Activated CD8-positive, alpha-beta T cell treated with anti-CD3 and anti-CD28 coated beads for 36 hours (primary cell): ENCODE measurements at regions not wholly inside any gene's neighbourhood (a gene's known extent, or its start where the extent isn't known, plus 50 kb on each side); places are given as distances from the start of the nearest gene placed in this dataset.

ENCODE experiments used
- ATAC-seq: fragments of 200-7000 bp; cut with Tn5 transposase; one replicate; pipeline ENCODE4 v1.10.0; 2021; ENCODE audit warnings: mild to moderate bottlenecking, moderate library complexity
- CTCF ChIA-PET: fragments of 350-600 bp; sonication (Branson Sonifier 250); formaldehyde crosslinking; loops from one replicate; lab custom pipeline; 2021; ENCODE audit warnings: antibody characterized with exemption; lab: Charles Lee
- POLR2A ChIA-PET: fragments of 350-600 bp; sonication (Branson Sonifier 250); formaldehyde crosslinking; loops from one replicate; lab custom pipeline; 2021; ENCODE audit warnings: antibody characterized with exemption; lab: Charles Lee
- DNase-seq: peaks from one replicate; pipeline ENCODE4 v3.0.0-alpha.2; 2020
- H3K27ac Mint-ChIP-seq: one replicate; pipeline ENCODE4 v1.8.0; 2021; ENCODE audit warnings: mild to moderate bottlenecking, mixed read lengths
- H3K27me3 Mint-ChIP-seq: one replicate; pipeline ENCODE4 v1.8.0; 2021; ENCODE audit warnings: mixed read lengths
- H3K36me3 Mint-ChIP-seq: one replicate; pipeline ENCODE4 v1.8.0; 2021; ENCODE audit warnings: low read depth, mixed read lengths
- H3K4me1 Mint-ChIP-seq: one replicate; pipeline ENCODE4 v1.8.0; 2021; ENCODE audit warnings: low read depth, mixed read lengths
- H3K4me3 Mint-ChIP-seq: one replicate; pipeline ENCODE4 v1.8.0; 2021; ENCODE audit warnings: mild to moderate bottlenecking, moderate library complexity, mixed read lengths
- H3K9me3 Mint-ChIP-seq: one replicate; pipeline ENCODE4 v1.8.0; 2021; ENCODE audit warnings: mixed read lengths
- intact Hi-C: fragments of 100-400 bp; cut with micrococcal nuclease; formaldehyde crosslinking; loops from one replicate; pipeline ENCODE4 v1.10.0; 2022
- TF ChIP-seq, protein P1 (sequence below): fragments of 200-600 bp; IDR thresholded peaks from one replicate; pipeline ENCODE4 v1.8.0; 2022; ENCODE audit warnings: antibody characterized with exemption, mild to moderate bottlenecking

DNA sequence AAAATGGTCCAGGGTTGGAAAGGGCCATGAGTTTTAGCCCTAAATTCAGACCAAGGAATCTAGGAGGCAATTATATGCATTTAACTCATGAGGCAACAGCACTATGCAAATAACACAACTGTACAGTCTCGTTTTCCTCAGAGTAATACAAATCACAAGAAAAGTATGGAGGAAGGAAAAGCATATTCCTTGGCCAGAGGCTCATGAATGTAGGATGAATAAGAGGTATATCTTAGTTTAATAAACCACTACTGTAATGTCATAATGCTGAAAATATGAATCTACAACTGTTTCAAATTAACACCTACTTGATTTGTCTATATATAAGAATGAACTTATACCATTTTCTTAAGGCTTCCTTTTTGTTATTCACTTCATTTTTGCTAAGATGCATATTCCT lies 252.5 kb upstream of the TANK start:
- POLR2A ChIA-PET, result no interaction called here
- TF ChIP-seq, protein P1, sequence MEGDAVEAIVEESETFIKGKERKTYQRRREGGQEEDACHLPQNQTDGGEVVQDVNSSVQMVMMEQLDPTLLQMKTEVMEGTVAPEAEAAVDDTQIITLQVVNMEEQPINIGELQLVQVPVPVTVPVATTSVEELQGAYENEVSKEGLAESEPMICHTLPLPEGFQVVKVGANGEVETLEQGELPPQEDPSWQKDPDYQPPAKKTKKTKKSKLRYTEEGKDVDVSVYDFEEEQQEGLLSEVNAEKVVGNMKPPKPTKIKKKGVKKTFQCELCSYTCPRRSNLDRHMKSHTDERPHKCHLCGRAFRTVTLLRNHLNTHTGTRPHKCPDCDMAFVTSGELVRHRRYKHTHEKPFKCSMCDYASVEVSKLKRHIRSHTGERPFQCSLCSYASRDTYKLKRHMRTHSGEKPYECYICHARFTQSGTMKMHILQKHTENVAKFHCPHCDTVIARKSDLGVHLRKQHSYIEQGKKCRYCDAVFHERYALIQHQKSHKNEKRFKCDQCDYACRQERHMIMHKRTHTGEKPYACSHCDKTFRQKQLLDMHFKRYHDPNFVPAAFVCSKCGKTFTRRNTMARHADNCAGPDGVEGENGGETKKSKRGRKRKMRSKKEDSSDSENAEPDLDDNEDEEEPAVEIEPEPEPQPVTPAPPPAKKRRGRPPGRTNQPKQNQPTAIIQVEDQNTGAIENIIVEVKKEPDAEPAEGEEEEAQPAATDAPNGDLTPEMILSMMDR, result no peak
- H3K27me3 Mint-ChIP-seq, result peaks cover 2% of the 10 kb centered on the region
- no peaks in the 10 kb centered on the region for H3K9me3 Mint-ChIP-seq
- H3K4me3 Mint-ChIP-seq, result no peak overlapping the region
- CTCF ChIA-PET, result no interaction called here
- intact Hi-C loops, result no loop called here
- no peaks in the 10 kb centered on the region for H3K4me1 Mint-ChIP-seq
- no peak for DNase-seq
- no peak overlapping the region for H3K27ac Mint-ChIP-seq
- no peaks in the 10 kb centered on the region for H3K36me3 Mint-ChIP-seq
- ATAC-seq, result no peak

DNA sequence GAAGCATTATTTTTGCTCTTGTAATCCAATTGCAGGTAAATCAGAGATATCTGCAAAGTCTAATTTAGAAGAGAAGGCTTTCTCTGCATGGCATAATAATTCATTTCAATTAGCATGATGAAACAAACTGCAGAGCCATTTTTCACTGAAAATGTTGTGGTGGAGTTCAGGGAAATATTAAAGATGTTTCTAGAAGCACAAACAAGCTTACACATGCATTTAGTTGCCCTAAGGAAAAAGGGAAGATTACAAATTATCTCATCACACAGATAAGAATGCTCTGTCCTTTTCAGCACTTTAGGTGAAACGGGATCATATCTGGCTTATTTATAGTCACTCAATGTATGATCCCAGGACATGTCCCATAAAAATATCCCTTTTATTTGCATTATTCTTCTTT lies 252.1 kb upstream of the TANK start:
- Mint-ChIP-seq H3K27ac (no peak overlapping the region), H3K36me3 (no peaks in the 10 kb centered on the region), H3K27me3 (no peaks in the 10 kb centered on the region), H3K4me1 (no peaks in the 10 kb centered on the region), H3K4me3 (no peak overlapping the region), H3K9me3 (no peaks in the 10 kb centered on the region)
- TF ChIP-seq, protein P1, result no peak
- ATAC-seq (no peak), DNase-seq (no peak)
- ChIA-PET CTCF (no interaction called here), POLR2A (no interaction called here)
- intact Hi-C loops, result no loop called here

DNA sequence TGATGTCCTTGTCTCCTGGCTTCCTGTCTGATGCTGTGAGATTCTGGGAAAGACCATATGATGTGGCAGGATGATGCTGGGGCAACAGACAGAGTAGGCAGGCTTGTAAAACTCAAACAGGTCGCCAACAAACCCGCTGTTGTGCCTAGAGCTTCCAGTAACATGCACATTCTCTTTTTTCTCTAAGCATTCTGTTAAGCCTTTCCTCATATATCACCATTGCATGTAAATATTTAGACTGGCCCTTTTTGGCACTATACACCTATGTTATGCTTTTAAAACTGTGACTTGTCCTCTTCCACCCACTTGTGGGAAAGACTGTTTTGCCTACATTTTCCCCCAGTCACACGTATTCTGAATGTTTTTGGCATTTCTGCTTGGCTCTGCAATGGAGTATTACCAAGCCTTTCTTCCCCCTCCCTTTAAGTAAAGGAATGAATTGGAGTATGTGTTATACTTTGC lies 250.4 kb upstream of the TANK start:
- CTCF ChIA-PET, result no interaction called here
- H3K4me3 Mint-ChIP-seq, result no peak overlapping the region
- POLR2A ChIA-PET, result no interaction called here
- intact Hi-C loops, result no loop called here
- H3K4me1 Mint-ChIP-seq, result no peaks in the 10 kb centered on the region
- H3K27me3 Mint-ChIP-seq, result no peaks in the 10 kb centered on the region
- H3K9me3 Mint-ChIP-seq, result no peaks in the 10 kb centered on the region
- no peak for ATAC-seq
- DNase-seq, result no peak
- TF ChIP-seq, protein P1, result no peak
- H3K36me3 Mint-ChIP-seq, result no peaks in the 10 kb centered on the region
- no peak overlapping the region for H3K27ac Mint-ChIP-seq

DNA sequence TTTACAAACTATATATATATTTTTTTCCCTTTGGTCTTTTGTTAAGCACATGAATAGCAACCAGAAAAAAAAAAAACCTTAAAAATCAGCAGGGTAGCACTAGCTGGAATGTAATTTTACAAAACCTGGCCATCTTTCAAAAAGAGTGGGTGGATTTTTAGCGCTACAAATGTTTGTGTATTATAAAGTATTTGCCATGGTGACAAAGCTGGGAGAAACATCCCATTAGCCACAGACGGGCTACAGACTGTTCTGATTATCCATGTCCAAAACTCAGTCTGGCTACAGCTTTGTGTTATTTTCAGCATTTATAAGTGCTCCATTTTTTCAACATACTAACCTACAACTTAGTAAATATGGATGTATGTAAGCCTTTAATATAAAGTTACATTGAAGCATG lies 249.5 kb upstream of the TANK start:
- ATAC-seq, result no peak
- ChIA-PET POLR2A (no interaction called here), CTCF (interaction anchor here (1.0 kb wide), 1 partner anchor 130 kb away, joined by 3 read pairs; no protein-coding TSS in a partner anchor)
- H3K9me3 Mint-ChIP-seq, result peaks cover 1% of the 10 kb centered on the region
- H3K4me3 Mint-ChIP-seq, result no peak overlapping the region
- H3K4me1 Mint-ChIP-seq, result no peaks in the 10 kb centered on the region
- intact Hi-C loops, result no loop called here
- H3K27me3 Mint-ChIP-seq, result no peaks in the 10 kb centered on the region
- no peak for DNase-seq
- H3K27ac Mint-ChIP-seq, result no peak overlapping the region
- no peaks in the 10 kb centered on the region for H3K36me3 Mint-ChIP-seq
- TF ChIP-seq, protein P1, result no peak

DNA sequence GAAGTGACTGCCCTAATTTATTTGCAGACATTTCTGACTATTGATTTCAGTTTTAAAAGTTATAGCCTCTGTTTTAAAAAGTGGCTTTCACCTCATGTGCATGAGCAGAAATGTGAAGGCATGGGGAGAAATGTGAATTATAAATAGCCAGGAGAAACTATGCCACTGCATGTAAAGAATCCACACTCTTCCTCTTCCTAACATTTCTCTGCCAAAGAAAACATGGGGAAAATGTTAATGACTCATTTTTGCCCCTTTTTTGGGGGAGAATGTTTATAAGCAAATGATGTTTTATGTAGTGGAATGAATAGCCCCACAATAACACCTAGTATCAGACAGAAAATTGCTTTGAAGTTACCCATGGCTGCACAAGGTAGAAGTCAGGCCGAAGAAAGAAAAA lies 249.0 kb upstream of the TANK start:
- Mint-ChIP-seq H3K9me3 (peaks cover 1% of the 10 kb centered on the region), H3K4me1 (no peaks in the 10 kb centered on the region), H3K4me3 (no peak overlapping the region), H3K27ac (no peak overlapping the region), H3K36me3 (no peaks in the 10 kb centered on the region), H3K27me3 (peaks cover 1% of the 10 kb centered on the region)
- ChIA-PET CTCF (interaction anchor here (1.0 kb wide), 1 partner anchor 130 kb away, joined by 3 read pairs; no protein-coding TSS in a partner anchor), POLR2A (no interaction called here)
- ATAC-seq, result no peak
- TF ChIP-seq, protein P1, result no peak
- no peak for DNase-seq
- intact Hi-C loops, result no loop called here
